Liver (tissue), 8 donors: ENCODE measurements at regions not wholly inside any gene's neighbourhood (a gene's known extent, or its start where the extent isn't known, plus 50 kb on each side); places are given as distances from the start of the nearest gene placed in this dataset.

Experiments used
- DNase-seq: peaks from one replicate; pipeline ENCODE4 v3.0.0-alpha.2; 2017; ENCODE audit warnings: low spot score
- H3K27ac ChIP-seq, 2 donors: one replicate each; pipeline ENCODE4 v1.7.0; 2013; ENCODE audit warnings: inconsistent platforms in 2 of 2, low read length in 2 of 2, control low read depth in 1 of 2, low read depth in 1 of 2, mild to moderate bottlenecking in 1 of 2
- H3K27me3 ChIP-seq, 4 donors: one replicate each; pipeline versions ENCODE4 v1.6.1 to v1.7.0; 2013; ENCODE audit warnings: low read length in 3 of 4, inconsistent platforms in 1 of 4, mild to moderate bottlenecking in 1 of 4, moderate library complexity in 1 of 4; ENCODE audit not compliant: control insufficient read depth in 4 of 4, insufficient read depth in 4 of 4
- H3K36me3 ChIP-seq, 4 donors: one replicate each; pipeline versions ENCODE4 v1.6.1 to v1.7.0; 2013; ENCODE audit warnings: low read length in 3 of 4, mild to moderate bottlenecking in 3 of 4, low read depth in 1 of 4, moderate library complexity in 1 of 4; ENCODE audit not compliant: control insufficient read depth in 4 of 4, insufficient read depth in 3 of 4
- H3K4me1 ChIP-seq, 4 donors: one replicate each; pipeline versions ENCODE4 v1.6.1 to v1.7.0; 2013; ENCODE audit warnings: low read length in 3 of 4, mild to moderate bottlenecking in 3 of 4, moderate library complexity in 1 of 4; ENCODE audit not compliant: control insufficient read depth in 4 of 4, insufficient read depth in 4 of 4
- H3K4me3 ChIP-seq, 3 donors: one replicate each; pipeline versions ENCODE4 v1.6.1 to v1.7.0; 2013; ENCODE audit warnings: low read length in 3 of 3, control low read depth in 1 of 3, low read depth in 1 of 3, mild to moderate bottlenecking in 1 of 3
- H3K9ac ChIP-seq, 2 donors: one replicate each; pipeline ENCODE4 v1.7.0; 2013; ENCODE audit warnings: low read length in 2 of 2, mild to moderate bottlenecking in 2 of 2, moderate library complexity in 2 of 2, control low read depth in 1 of 2, low read depth in 1 of 2
- H3K9me3 ChIP-seq, 4 donors: one replicate each; pipeline versions ENCODE4 v1.6.1 to v1.7.0; 2013; ENCODE audit warnings: low read length in 3 of 4; ENCODE audit not compliant: control insufficient read depth in 4 of 4
- ATF3 ChIP-seq: IDR thresholded peaks from 2 replicates; pipeline ENCODE4 v1.6.1; 2016; ENCODE audit warnings: antibody characterized with exemption
- CTCF ChIP-seq: fragments of 150-350 bp; IDR thresholded peaks from 2 replicates; pipeline ENCODE4 v1.5.1; 2017; ENCODE audit warnings: improper control_type of control experiment, low read depth, low read length; ENCODE audit not compliant: missing input control
- EGR1 ChIP-seq, 2 donors: IDR thresholded peaks; 2 replicates each; pipeline ENCODE4 v1.6.1; 2016 to 2018; ENCODE audit warnings: antibody characterized with exemption in 2 of 2, low read depth in 2 of 2
- FOXA1 ChIP-seq: IDR thresholded peaks from 2 replicates; pipeline ENCODE4 v1.6.1; 2016; ENCODE audit warnings: antibody characterized with exemption
- FOXA2 ChIP-seq: IDR thresholded peaks from 2 replicates; pipeline ENCODE4 v1.6.1; 2016; ENCODE audit warnings: antibody characterized with exemption
- GABPA ChIP-seq, 2 donors: IDR thresholded peaks in 1 of 2; conservative IDR thresholded peaks in 1 of 2; 2 replicates each; pipeline ENCODE4 v1.6.1; 2016; ENCODE audit warnings: antibody characterized with exemption in 2 of 2, mild to moderate bottlenecking in 1 of 2, moderate library complexity in 1 of 2
- HNF4A ChIP-seq, 2 donors: conservative IDR thresholded peaks; 2 replicates each; pipeline ENCODE4 v1.6.1; 2016; ENCODE audit warnings: antibody characterized with exemption in 2 of 2, mild to moderate bottlenecking in 2 of 2
- HNF4G ChIP-seq: IDR thresholded peaks from 2 replicates; pipeline ENCODE4 v1.6.1; 2016; ENCODE audit warnings: antibody characterized with exemption
- JUND ChIP-seq, 2 donors: IDR thresholded peaks; 2 replicates each; pipeline ENCODE4 v1.6.1; 2016; ENCODE audit warnings: antibody characterized with exemption in 2 of 2
- MAX ChIP-seq: IDR thresholded peaks from 2 replicates; pipeline ENCODE4 v1.6.1; 2016; ENCODE audit warnings: antibody characterized with exemption
- NR2F2 ChIP-seq: IDR thresholded peaks from 2 replicates; pipeline ENCODE4 v1.6.1; 2016; ENCODE audit warnings: antibody characterized with exemption
- RAD21 ChIP-seq, 2 donors: IDR thresholded peaks; 2 replicates each; pipeline ENCODE4 v1.6.1; 2016; ENCODE audit warnings: antibody characterized with exemption in 2 of 2, mild to moderate bottlenecking in 2 of 2
- REST ChIP-seq: IDR thresholded peaks from 2 replicates; pipeline ENCODE4 v1.6.1; 2016; ENCODE audit warnings: antibody characterized with exemption, mild to moderate bottlenecking
- RXRA ChIP-seq, 2 donors: IDR thresholded peaks; 2 replicates each; pipeline ENCODE4 v1.6.1; 2017 to 2018; ENCODE audit warnings: antibody characterized with exemption in 2 of 2, mild to moderate bottlenecking in 1 of 2
- SP1 ChIP-seq: IDR thresholded peaks from 2 replicates; pipeline ENCODE4 v1.6.1; 2018; ENCODE audit warnings: antibody characterized with exemption, mild to moderate bottlenecking
- TAF1 ChIP-seq: conservative IDR thresholded peaks from 2 replicates; pipeline ENCODE4 v1.6.1; 2016; ENCODE audit warnings: antibody characterized with exemption, mild to moderate bottlenecking
- YY1 ChIP-seq: IDR thresholded peaks from 2 replicates; pipeline ENCODE4 v1.6.1; 2016; ENCODE audit warnings: antibody characterized with exemption, mild to moderate bottlenecking
- ZBTB33 ChIP-seq: IDR thresholded peaks from 2 replicates; pipeline ENCODE4 v1.6.1; 2016; ENCODE audit warnings: antibody characterized with exemption
- WGBS: extraction: QIAGEN DNeasy Blood & Tissue Kit; methylation state at CpG from one replicate; pipeline ENCODE4 v1.1.7; 2013; 5-methylcytosine and 5-hydroxymethylcytosine counted together
- donor health status: healthy.
- donor health status: healthy.
- donor health status: healthy.
- donor health status: healthy.
- donor health status: healthy.

GRCh38 chr6:141117874-141118273, 1014.9 kb upstream of the GJE1 start:
- Histone ChIP-seq H3K27me3 (no peaks in the 10 kb centered on the region), H3K36me3 (no peaks in the 10 kb centered on the region), H3K4me1 (no peaks in the 10 kb centered on the region), H3K9me3 (peaks cover 0 to 3% (median 0%) of the 10 kb centered on the region in 4 donors), H3K9ac (no peak overlapping the region), H3K27ac (no peak overlapping the region), H3K4me3 (no peak overlapping the region)
- TF ChIP-seq RAD21 (IDR thresholded peaks at IDR 0.05) = no peak
- no peak for DNase-seq

GRCh38 chr6:141110481-141110880, 1022.2 kb upstream of the GJE1 start:
- TF ChIP-seq NR2F2 = no peak
- TF ChIP-seq ZBTB33 = no peak
- TF ChIP-seq HNF4A (conservative IDR thresholded peaks at IDR 0.05) = no peak
- no peak for TF ChIP-seq RAD21 (IDR thresholded peaks at IDR 0.05)
- no peak for TF ChIP-seq REST
- no peak for TF ChIP-seq JUND (IDR thresholded peaks at IDR 0.05)
- TF ChIP-seq GABPA (IDR thresholded peaks at IDR 0.05 in 1 of 2, conservative IDR thresholded peaks at IDR 0.05 in 1 of 2) = no peak
- no peak for TF ChIP-seq YY1
- TF ChIP-seq RXRA (IDR thresholded peaks at IDR 0.05) = no peak
- TF ChIP-seq SP1 = no peak
- TF ChIP-seq HNF4G = no peak
- TF ChIP-seq EGR1 (IDR thresholded peaks at IDR 0.05; ENCODE audit: low read depth in 2 of 2) = no peak
- no peak for TF ChIP-seq TAF1
- TF ChIP-seq FOXA2 = no peak
- TF ChIP-seq FOXA1 = no peak
- TF ChIP-seq CTCF = no peak
- TF ChIP-seq MAX = no peak
- no peak for TF ChIP-seq ATF3
- WGBS = 74% methylated on average over 2 of the region's 2 CpGs
- DNase-seq = no peak

More at GRCh38 chr6:141110481-141110880, 1022.2 kb upstream of the GJE1 start:
- Histone ChIP-seq H3K27ac (no peak overlapping the region), H3K36me3 (no peaks in the 10 kb centered on the region), H3K9me3 (no peaks in the 10 kb centered on the region), H3K4me1 (no peaks in the 10 kb centered on the region), H3K4me3 (no peak overlapping the region), H3K9ac (no peak overlapping the region), H3K27me3 (no peaks in the 10 kb centered on the region)
